Fibroblast of villous mesenchyme (primary cell): ENCODE measurements at regions not wholly inside any gene's neighbourhood (a gene's known extent, or its start where the extent isn't known, plus 50 kb on each side); places are given as distances from the start of the nearest gene placed in this dataset.
"Not testable (repeated sequence)": the region's sequence is repeated elsewhere in the genome, so short reads cannot be mapped to it uniquely, and the experiment has no call there.

Source experiments
- DNase-seq: peaks from one replicate; pipeline ENCODE4 v3.0.0-alpha.2; 2010; ENCODE audit warnings: low read depth
- H3K4me3 ChIP-seq: 2 replicates; pipeline ENCODE4 v1.5.1; 2011; ENCODE audit warnings: low read depth, mild to moderate bottlenecking, low read length
- TF ChIP-seq, protein P1 (sequence below): IDR thresholded peaks from 2 replicates; pipeline ENCODE4 v1.5.1; 2012; ENCODE audit warnings: low read depth, mild to moderate bottlenecking, low read length; ENCODE audit not compliant: insufficient read depth

DNA sequence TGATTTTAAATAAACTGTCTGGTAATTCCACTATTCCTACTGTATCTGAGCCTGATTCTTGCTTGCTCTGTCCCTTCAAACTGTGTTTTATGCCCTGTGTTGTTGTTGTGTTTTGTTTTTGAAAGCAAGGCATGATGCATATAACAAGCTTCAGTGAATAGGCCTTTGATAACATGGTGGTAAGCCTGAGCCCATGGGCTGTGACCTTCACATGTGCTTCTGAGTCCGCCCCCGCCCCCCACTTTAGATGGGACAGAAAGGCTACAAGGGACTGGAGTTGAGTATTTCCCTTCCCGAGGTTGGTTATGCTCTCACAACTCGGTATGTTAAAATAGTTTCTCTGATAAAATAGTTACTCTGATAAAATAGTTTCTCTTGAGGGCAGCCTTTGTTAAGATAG, 119.0 kb upstream of the WNT7A start:
- TF ChIP-seq, protein P1, sequence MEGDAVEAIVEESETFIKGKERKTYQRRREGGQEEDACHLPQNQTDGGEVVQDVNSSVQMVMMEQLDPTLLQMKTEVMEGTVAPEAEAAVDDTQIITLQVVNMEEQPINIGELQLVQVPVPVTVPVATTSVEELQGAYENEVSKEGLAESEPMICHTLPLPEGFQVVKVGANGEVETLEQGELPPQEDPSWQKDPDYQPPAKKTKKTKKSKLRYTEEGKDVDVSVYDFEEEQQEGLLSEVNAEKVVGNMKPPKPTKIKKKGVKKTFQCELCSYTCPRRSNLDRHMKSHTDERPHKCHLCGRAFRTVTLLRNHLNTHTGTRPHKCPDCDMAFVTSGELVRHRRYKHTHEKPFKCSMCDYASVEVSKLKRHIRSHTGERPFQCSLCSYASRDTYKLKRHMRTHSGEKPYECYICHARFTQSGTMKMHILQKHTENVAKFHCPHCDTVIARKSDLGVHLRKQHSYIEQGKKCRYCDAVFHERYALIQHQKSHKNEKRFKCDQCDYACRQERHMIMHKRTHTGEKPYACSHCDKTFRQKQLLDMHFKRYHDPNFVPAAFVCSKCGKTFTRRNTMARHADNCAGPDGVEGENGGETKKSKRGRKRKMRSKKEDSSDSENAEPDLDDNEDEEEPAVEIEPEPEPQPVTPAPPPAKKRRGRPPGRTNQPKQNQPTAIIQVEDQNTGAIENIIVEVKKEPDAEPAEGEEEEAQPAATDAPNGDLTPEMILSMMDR: no peak
- H3K4me3 ChIP-seq: no peak overlapping the region
- DNase-seq: no peak

DNA sequence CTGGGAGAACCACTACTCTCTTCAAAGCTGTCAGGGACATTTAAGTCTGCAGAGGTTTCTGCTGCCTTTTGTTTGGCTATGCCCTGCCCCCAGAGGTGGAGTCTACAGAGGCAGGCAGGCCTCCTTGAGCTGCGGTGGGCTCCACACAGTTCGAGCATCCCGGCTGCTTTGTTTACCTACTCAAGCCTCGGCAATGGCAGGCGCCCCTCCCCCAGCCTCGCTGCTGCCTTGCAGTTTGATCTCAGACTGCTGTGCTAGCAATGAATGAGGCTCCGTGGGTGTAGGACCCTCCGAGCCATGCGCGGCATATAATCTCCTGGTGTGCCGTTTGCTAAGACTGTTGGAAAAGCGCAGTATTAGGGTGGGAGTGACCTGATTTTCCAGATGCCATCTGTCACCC, 115.3 kb upstream of the WNT7A start:
- not testable (repeated sequence) for DNase-seq

DNA sequence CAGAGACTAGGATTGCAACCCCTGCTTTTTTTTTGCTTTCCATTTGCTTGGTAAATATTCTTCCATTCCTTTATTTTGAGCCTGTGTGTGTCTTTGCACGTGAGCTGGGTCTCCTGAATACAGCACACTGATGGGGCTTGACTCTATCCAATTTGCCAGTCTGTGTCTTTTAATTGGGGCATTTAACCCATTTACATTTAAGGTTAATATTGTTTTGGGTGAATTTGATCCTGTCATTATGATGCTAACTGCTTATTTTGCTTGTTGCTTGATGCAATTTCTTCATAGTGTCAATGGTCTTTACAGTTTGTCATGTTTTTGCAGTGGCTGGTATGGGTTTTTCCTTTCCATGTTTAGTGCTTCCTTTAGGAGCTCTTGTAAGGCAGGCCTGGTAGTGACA, 109.1 kb upstream of the WNT7A start:
- DNase-seq: not testable (repeated sequence)

More for the DNA sequence above, 115.3 kb upstream of the WNT7A start:
- not testable (repeated sequence) for H3K4me3 ChIP-seq

DNA sequence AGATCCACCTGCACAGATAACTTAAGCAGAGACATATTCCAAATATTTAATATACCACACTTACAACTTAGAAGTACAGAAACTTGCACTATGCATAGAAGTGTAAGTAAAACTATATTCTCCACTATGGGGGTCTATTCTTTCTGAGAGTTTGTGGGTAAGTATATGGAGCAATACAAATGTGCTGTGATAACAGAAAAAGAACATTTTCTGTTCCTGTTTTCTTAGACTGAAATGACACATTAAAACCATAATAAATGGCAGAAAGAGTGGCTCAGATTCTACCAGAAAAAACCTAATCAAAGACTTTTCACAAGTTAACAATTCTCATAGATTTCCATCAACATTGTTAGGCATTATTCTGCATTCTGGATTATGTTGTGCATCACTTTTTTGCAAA, 96.6 kb upstream of the WNT7A start:
- TF ChIP-seq, protein P1: no peak
- no peak for DNase-seq
- no peak overlapping the region for H3K4me3 ChIP-seq

More for the DNA sequence above, 109.1 kb upstream of the WNT7A start:
- H3K4me3 ChIP-seq: not testable (repeated sequence)

DNA sequence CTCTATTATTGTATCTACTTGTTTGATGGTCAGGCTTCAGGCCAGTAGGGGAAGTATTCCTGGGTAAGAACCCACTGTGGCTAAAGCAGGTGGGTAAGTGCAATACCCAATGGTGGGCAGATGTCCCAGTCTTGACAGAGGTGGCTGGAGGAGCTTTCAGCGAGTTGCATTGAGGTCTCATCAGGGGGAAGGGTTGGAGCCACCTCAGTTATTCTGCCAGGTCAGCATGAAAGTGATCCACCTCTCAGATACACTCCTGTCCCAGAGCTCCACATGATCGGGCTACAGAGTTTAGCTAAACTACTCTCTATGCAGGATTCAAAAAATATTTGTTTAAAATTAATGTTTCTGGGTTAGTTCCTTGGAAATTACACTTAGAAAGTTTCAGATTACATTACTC, 95.8 kb upstream of the WNT7A start:
- TF ChIP-seq, protein P1: no peak

DNA sequence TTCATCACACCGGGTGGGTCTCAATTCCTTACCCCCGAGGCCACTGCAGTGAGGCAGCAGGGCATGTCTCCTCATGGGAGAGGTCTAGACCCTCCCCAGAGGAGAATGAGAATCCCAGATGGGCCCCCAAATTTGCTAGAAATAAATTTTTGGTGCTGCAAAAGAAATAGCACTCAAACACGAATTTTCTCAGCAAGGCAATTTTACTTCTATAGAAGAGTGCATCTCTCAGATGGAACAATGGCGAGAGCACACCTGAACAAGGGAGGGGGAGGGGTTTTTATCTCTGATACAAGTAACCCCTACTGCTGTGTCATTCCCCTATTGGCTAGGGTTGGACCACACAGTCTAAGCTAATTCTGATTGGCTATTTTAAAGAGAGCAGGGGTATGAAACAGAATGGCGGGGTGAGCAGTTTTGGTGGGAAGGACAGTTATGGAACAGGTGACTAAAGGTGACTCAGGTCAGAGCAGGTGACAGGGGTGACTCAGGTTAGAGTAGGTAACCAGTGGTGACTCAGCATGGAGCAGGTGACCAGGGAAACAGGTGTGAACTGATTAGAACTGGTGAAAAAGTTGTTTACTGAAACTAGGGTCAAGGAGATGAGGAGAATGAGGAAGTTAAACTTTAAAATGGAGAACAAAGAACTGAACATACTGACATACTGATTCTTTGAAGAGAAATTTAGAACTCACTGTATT, 93.0 kb upstream of the WNT7A start:
- no peak overlapping the region for H3K4me3 ChIP-seq
- DNase-seq: no peak
- TF ChIP-seq, protein P1: no peak

More for the DNA sequence above, 95.8 kb upstream of the WNT7A start:
- H3K4me3 ChIP-seq: no peak overlapping the region
- no peak for DNase-seq

DNA sequence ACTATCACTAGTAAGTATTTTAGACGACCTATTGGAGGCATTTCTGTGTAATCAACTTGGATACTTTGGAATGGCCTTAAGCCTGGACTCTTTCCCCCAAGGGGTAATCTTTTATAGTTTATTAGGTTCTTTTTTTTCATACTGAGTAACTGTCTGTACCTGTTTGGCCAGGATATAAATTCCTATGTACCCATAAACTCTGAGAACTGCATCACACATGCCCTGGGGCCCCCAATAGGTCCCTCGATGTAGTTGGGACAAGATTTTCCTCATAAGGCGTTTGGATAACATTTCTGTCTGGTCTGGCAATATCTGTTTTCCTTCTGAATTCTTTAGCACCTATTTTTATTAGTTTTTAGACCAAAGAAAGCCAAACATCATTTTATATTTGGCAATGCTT, 86.4 kb upstream of the WNT7A start:
- no peak overlapping the region for H3K4me3 ChIP-seq
- TF ChIP-seq, protein P1: no peak
- no peak for DNase-seq
